ENCODE measurements at regions not wholly inside any gene's neighbourhood (a gene's known extent, or its start where the extent isn't known, plus 50 kb on each side); places are given as distances from the start of the nearest gene placed in this dataset.

GRCh38 chr13:34756572-34756971 is 185.5 kb upstream of the NBEA start:
- Histone ChIP-seq H3K4me2 (ENCODE audit: insufficient read depth, low read length) (no peak overlapping the region), H2AFZ (ENCODE audit: low read depth, low read length) (no peak overlapping the region), H3K79me2 (ENCODE audit: control insufficient read depth, insufficient read depth, low read length) (no peaks in the 10 kb centered on the region), H4K20me1 (replicated peaks; ENCODE audit: control insufficient read depth, extremely low read depth, insufficient read depth, low read length) (no peaks in the 10 kb centered on the region), H3K27ac (ENCODE audit: insufficient read depth, low read depth, low read length) (no peak overlapping the region), H3K4me1 (ENCODE audit: control insufficient read depth, extremely low read depth, insufficient read depth, low read length) (no peaks in the 10 kb centered on the region), H3K9me3 (replicated peaks; ENCODE audit: control insufficient read depth, insufficient read depth, low read length) (no peaks in the 10 kb centered on the region), H3K9me1 (replicated peaks; ENCODE audit: control insufficient read depth, extremely low read depth, insufficient read depth, low read length) (no peaks in the 10 kb centered on the region), H3K9ac (replicated peaks; ENCODE audit: extremely low read depth, insufficient read depth, low read length) (no peak overlapping the region), H3K27me3 (ENCODE audit: control insufficient read depth in 2 of 2, insufficient read depth in 2 of 2, low read length in 2 of 2) (no peaks in the 10 kb centered on the region), H3K36me3 (ENCODE audit: control insufficient read depth in 2 of 2, extremely low read depth in 1 of 2, insufficient read depth in 2 of 2, low read length in 2 of 2) (no peaks in the 10 kb centered on the region), H3K4me3 (replicated peaks in 1 of 3; ENCODE audit: insufficient read depth in 1 of 3, low read depth in 1 of 3, low read length in 3 of 3) (no peak overlapping the region)
- no peak for FAIRE-seq
- dilution Hi-C loops (cut with MboI; ENCODE audit: extremely low pct_ligation_motif_present, low sequenced_read_pairs): no loop called here
- ChIA-PET CTCF (no interaction called here), POLR2A (no interaction called here)
- intact Hi-C loops (cut with micrococcal nuclease): no loop called here
- BruUV-seq (replicated peaks): no TSS peak
- no peak for DNase-seq (ENCODE audit: low read depth, low spot score)
- no peak for TF ChIP-seq JUN (IDR thresholded peaks at IDR 0.05; ENCODE audit: borderline replicate concordance, insufficient read depth, insufficient read length, low read depth)
- TF ChIP-seq GATA2 (IDR thresholded peaks at IDR 0.05; ENCODE audit: insufficient read depth, insufficient read length, low read depth, low read length): no peak
- TF ChIP-seq FOS (IDR thresholded peaks at IDR 0.05; ENCODE audit: borderline replicate concordance, insufficient read depth, low read length): no peak
- TF ChIP-seq POLR2A (IDR thresholded peaks at IDR 0.05; ENCODE audit: low read depth, low read length): no peak
- TF ChIP-seq EZH2 (IDR thresholded peaks at IDR 0.05; ENCODE audit: borderline replicate concordance, low read depth, low read length, severe bottlenecking): no peak
- TF ChIP-seq MAX (IDR thresholded peaks at IDR 0.05; ENCODE audit: insufficient read depth, insufficient read length): no peak
- no peak for TF ChIP-seq MYC (IDR thresholded peaks at IDR 0.05; ENCODE audit: low read depth, low read length)
- TF ChIP-seq, protein P1, sequence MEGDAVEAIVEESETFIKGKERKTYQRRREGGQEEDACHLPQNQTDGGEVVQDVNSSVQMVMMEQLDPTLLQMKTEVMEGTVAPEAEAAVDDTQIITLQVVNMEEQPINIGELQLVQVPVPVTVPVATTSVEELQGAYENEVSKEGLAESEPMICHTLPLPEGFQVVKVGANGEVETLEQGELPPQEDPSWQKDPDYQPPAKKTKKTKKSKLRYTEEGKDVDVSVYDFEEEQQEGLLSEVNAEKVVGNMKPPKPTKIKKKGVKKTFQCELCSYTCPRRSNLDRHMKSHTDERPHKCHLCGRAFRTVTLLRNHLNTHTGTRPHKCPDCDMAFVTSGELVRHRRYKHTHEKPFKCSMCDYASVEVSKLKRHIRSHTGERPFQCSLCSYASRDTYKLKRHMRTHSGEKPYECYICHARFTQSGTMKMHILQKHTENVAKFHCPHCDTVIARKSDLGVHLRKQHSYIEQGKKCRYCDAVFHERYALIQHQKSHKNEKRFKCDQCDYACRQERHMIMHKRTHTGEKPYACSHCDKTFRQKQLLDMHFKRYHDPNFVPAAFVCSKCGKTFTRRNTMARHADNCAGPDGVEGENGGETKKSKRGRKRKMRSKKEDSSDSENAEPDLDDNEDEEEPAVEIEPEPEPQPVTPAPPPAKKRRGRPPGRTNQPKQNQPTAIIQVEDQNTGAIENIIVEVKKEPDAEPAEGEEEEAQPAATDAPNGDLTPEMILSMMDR (IDR thresholded peaks at IDR 0.05; ENCODE audit: extremely low read depth in 1 of 2, insufficient read depth in 1 of 2, low read depth in 1 of 2, low read length in 2 of 2): no peak
- TF ChIP-seq POLR2AphosphoS5 (IDR thresholded peaks at IDR 0.05; ENCODE audit: insufficient read depth, low read depth, low read length): no peak
